ENCODE measurements at regions not wholly inside any gene's neighbourhood (a gene's known extent, or its start where the extent isn't known, plus 50 kb on each side); places are given as distances from the start of the nearest gene placed in this dataset.
A peak's percentile ranks its signal among the peaks of the same experiment; 100 is the strongest.

DNA sequence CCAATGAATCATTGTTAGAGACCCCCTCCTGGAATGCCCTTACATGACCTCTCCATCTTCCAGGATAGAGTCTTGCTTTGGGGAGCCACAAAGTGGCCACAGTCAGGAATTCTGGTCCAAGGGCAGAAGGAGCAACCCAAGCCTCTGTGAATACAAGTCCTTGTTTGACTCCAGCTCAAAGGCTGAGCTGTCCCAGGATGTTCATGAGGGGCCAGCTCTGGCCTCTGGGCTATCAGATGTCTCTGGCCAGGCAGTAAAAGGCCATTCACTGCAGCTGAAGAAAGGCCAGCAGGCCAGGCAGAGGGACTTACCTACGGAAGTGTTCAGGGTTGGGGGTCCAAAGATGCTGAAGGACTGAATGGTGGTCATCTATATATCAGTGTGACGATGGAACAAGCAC, 98.3 kb upstream of the IPO9 start:
- TF ChIP-seq, protein P1, sequence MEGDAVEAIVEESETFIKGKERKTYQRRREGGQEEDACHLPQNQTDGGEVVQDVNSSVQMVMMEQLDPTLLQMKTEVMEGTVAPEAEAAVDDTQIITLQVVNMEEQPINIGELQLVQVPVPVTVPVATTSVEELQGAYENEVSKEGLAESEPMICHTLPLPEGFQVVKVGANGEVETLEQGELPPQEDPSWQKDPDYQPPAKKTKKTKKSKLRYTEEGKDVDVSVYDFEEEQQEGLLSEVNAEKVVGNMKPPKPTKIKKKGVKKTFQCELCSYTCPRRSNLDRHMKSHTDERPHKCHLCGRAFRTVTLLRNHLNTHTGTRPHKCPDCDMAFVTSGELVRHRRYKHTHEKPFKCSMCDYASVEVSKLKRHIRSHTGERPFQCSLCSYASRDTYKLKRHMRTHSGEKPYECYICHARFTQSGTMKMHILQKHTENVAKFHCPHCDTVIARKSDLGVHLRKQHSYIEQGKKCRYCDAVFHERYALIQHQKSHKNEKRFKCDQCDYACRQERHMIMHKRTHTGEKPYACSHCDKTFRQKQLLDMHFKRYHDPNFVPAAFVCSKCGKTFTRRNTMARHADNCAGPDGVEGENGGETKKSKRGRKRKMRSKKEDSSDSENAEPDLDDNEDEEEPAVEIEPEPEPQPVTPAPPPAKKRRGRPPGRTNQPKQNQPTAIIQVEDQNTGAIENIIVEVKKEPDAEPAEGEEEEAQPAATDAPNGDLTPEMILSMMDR (conservative IDR thresholded peaks at IDR 0.05), result no peak
- Histone ChIP-seq H3K27me3 (ENCODE audit: control insufficient read depth, insufficient read depth, low read length, poor library complexity, severe bottlenecking) (no peaks in the 10 kb centered on the region), H3K4me3 (ENCODE audit: low read length) (no peak overlapping the region), H3K27ac (ENCODE audit: low read depth, low read length) (peak overlapping the region; percentile 60), H3K4me1 (ENCODE audit: control insufficient read depth, insufficient read depth, low read length) (peaks cover 3% of the 10 kb centered on the region), H3K9ac (ENCODE audit: extremely low read depth, low read length, poor library complexity, severe bottlenecking) (no peak overlapping the region), H3K36me3 (ENCODE audit: control insufficient read depth, insufficient read depth, low read length) (no peaks in the 10 kb centered on the region), H3K9me3 (ENCODE audit: control insufficient read depth, low read length) (no peaks in the 10 kb centered on the region)
- 42 to 46% methylated on average over 2 of the region's 2 CpGs for WGBS, 2 experiments (ENCODE audit: insufficient coverage in 1 of 2, insufficient read length in 1 of 2)
- Mint-ChIP-seq H3K9me3 (no peaks in the 10 kb centered on the region), H3K36me3 (ENCODE audit: low read depth) (peaks cover 4% of the 10 kb centered on the region), H3K4me3 (no peak overlapping the region), H3K27ac (no peak overlapping the region), H3K27me3 (ENCODE audit: insufficient read depth) (peaks cover 1% of the 10 kb centered on the region), H3K4me1 (peaks cover 26% of the 10 kb centered on the region)
- DNase-seq, result no peak

DNA sequence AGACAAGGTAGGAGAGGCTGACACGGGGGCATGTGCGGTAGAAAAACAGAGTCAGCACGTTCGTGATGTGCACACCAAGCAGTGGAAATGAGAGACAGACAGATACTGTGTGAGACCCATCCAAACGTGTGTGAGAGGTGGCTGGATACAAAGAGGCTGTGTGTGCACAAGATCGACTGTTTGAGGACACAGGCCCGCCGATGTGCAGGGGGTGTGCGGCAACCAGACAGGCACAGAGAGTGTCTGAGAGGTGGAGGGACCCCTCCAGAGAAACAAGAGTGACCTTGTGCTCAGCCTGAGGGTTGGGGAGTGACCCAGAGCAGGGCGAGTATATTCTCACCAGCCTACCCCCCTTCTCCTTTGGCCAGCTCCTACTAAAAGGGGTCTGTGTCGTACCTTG, 97.8 kb upstream of the IPO9 start:
- Histone ChIP-seq H3K9ac (ENCODE audit: extremely low read depth, low read length, poor library complexity, severe bottlenecking) (no peak overlapping the region), H3K27me3 (ENCODE audit: control insufficient read depth, insufficient read depth, low read length, poor library complexity, severe bottlenecking) (no peaks in the 10 kb centered on the region), H3K4me1 (ENCODE audit: control insufficient read depth, insufficient read depth, low read length) (peaks cover 8% of the 10 kb centered on the region), H3K27ac (ENCODE audit: low read depth, low read length) (peak overlapping the region; percentile 60), H3K36me3 (ENCODE audit: control insufficient read depth, insufficient read depth, low read length) (no peaks in the 10 kb centered on the region), H3K9me3 (ENCODE audit: control insufficient read depth, low read length) (no peaks in the 10 kb centered on the region), H3K4me3 (ENCODE audit: low read length) (no peak overlapping the region)
- TF ChIP-seq, protein P1 (conservative IDR thresholded peaks at IDR 0.05), result no peak
- WGBS, 2 experiments (ENCODE audit: insufficient coverage in 1 of 2, insufficient read length in 1 of 2), result 90 to 94% methylated on average over 10 to 11 of the region's 11 CpGs
- no peak overlapping the region for H3K4me3 Mint-ChIP-seq
- peaks cover 1% of the 10 kb centered on the region for H3K27me3 Mint-ChIP-seq (ENCODE audit: insufficient read depth)
- DNase-seq, result no peak
- H3K36me3 Mint-ChIP-seq (ENCODE audit: low read depth), result peaks cover 4% of the 10 kb centered on the region
- no peaks in the 10 kb centered on the region for H3K9me3 Mint-ChIP-seq
- H3K4me1 Mint-ChIP-seq, result peaks cover 31% of the 10 kb centered on the region
- no peak overlapping the region for H3K27ac Mint-ChIP-seq

DNA sequence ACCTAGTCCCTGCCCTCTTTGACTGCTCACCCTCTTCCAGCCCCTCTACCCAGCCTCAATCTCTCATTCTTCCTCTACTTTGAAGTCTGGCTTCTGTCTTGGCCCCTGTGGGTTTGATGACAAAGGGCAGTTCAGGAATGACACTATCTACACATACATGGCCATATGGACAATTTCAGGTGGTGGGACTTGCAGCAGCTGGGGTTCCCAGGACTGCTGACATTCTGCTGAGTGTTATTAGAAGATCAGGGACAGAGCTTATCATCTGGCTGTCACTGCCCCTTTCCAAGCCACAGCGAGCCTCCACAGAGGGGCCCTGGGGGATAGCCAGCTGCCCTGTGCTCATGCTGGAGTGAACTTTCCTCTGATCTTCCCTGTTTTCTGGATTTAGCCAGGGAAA, 97.4 kb upstream of the IPO9 start:
- Mint-ChIP-seq H3K4me1 (peaks cover 35% of the 10 kb centered on the region), H3K36me3 (ENCODE audit: low read depth) (peaks cover 4% of the 10 kb centered on the region), H3K27ac (no peak overlapping the region), H3K4me3 (no peak overlapping the region), H3K27me3 (ENCODE audit: insufficient read depth) (peaks cover 1% of the 10 kb centered on the region), H3K9me3 (no peaks in the 10 kb centered on the region)
- peaks cover 8% of the 10 kb centered on the region for H3K4me1 ChIP-seq (ENCODE audit: control insufficient read depth, insufficient read depth, low read length)
- no peaks in the 10 kb centered on the region for H3K36me3 ChIP-seq (ENCODE audit: control insufficient read depth, insufficient read depth, low read length)
- no peaks in the 10 kb centered on the region for H3K9me3 ChIP-seq (ENCODE audit: control insufficient read depth, low read length)
- H3K9ac ChIP-seq (ENCODE audit: extremely low read depth, low read length, poor library complexity, severe bottlenecking), result no peak overlapping the region
- H3K27me3 ChIP-seq (ENCODE audit: control insufficient read depth, insufficient read depth, low read length, poor library complexity, severe bottlenecking), result no peaks in the 10 kb centered on the region
- H3K27ac ChIP-seq (ENCODE audit: low read depth, low read length), result peak overlapping the region; percentile 41
- no peak overlapping the region for H3K4me3 ChIP-seq (ENCODE audit: low read length)
- no peak for DNase-seq
- WGBS, 2 experiments (ENCODE audit: insufficient coverage in 1 of 2, insufficient read length in 1 of 2), result 94% methylated on average over 1 of the region's 1 CpG; no CpG with 5 or more reads in 1 of the 2 experiments
- TF ChIP-seq, protein P1 (conservative IDR thresholded peaks at IDR 0.05), result no peak
